ENCODE measurements at regions not wholly inside any gene's neighbourhood (a gene's known extent, or its start where the extent isn't known, plus 50 kb on each side); places are given as distances from the start of the nearest gene placed in this dataset.

DNA sequence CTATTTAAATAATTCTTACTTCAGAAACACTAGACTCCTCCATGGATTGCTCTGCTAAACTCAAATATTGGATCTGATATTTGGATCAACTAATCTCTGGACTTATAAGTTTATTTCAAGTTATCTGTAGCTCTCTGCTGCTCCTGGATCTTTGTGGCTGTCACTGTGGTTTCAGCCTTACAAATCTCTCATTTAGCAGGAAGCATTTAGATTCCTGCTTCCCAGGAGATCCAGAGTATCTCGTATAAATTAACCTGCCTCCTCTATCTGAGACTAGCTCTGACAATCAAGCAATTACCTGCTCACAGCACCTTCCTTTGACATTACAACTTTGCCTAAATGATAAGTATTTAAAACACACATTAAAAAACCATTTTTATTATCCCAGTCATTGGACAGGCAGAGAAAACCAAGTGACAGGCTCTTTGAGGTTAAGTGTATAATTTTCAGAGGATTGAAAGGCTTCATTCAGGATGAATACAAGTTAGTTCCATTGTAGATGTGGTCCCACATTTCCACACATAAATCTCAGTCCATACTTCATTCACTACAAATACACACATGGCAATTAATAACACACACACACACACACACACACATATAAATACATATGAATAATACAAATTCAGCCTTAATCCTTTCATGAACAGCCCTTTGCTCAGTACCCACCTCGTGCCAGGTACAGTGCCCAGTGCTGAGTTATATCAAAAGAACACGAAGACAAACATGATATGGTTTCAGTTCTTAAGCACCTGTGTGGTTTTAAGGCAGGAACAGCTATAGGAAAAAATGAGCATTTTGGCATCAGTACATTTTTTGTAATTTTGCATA, 55.5 kb upstream of the PLCB1 start:
- Histone ChIP-seq H3K27me3 (ENCODE audit: insufficient read depth, low read depth, low read length) (no peaks in the 10 kb centered on the region), H3K9me2 (ENCODE audit: insufficient read depth, low read length) (no peaks in the 10 kb centered on the region), H2AFZ (ENCODE audit: low read depth, low read length) (no peak overlapping the region), H3F3A (ENCODE audit: insufficient read depth, low read length, poor library complexity, severe bottlenecking) (peaks cover 5% of the 10 kb centered on the region), H3K4me2 (ENCODE audit: low read length) (peak overlapping the region; percentile 45), H3K9ac (ENCODE audit: low read length) (no peak overlapping the region), H4K20me1 (ENCODE audit: insufficient read depth) (no peaks in the 10 kb centered on the region), H3K4me3 (ENCODE audit: low read length) (no peak overlapping the region), H3K9me3 (ENCODE audit: low read length) (no peaks in the 10 kb centered on the region), H3K79me2 (replicated peaks; ENCODE audit: insufficient read depth, low read length) (no peaks in the 10 kb centered on the region), H3K36me3 (ENCODE audit: insufficient read depth, low read length) (no peaks in the 10 kb centered on the region), H3K27ac (ENCODE audit: low read length) (no peak overlapping the region)
- TF ChIP-seq TAF1 (IDR thresholded peaks at IDR 0.05; ENCODE audit: low read depth) (no peak), SMC3 (conservative IDR thresholded peaks at IDR 0.05; ENCODE audit: poor library complexity) (no peak), EZH2 (IDR thresholded peaks at IDR 0.05; ENCODE audit: borderline replicate concordance, insufficient read depth, low read length, poor library complexity, severe bottlenecking) (no peak), EP300 (conservative IDR thresholded peaks at IDR 0.05; ENCODE audit: poor library complexity, severe bottlenecking) (peak; percentile 91), MXI1 (conservative IDR thresholded peaks at IDR 0.05; ENCODE audit: poor library complexity, severe bottlenecking) (no peak), RAD21 (conservative IDR thresholded peaks at IDR 0.05) (peak; percentile 41), POLR2AphosphoS5 (IDR thresholded peaks at IDR 0.05) (peak; percentile 42)
- TF ChIP-seq, protein P1, sequence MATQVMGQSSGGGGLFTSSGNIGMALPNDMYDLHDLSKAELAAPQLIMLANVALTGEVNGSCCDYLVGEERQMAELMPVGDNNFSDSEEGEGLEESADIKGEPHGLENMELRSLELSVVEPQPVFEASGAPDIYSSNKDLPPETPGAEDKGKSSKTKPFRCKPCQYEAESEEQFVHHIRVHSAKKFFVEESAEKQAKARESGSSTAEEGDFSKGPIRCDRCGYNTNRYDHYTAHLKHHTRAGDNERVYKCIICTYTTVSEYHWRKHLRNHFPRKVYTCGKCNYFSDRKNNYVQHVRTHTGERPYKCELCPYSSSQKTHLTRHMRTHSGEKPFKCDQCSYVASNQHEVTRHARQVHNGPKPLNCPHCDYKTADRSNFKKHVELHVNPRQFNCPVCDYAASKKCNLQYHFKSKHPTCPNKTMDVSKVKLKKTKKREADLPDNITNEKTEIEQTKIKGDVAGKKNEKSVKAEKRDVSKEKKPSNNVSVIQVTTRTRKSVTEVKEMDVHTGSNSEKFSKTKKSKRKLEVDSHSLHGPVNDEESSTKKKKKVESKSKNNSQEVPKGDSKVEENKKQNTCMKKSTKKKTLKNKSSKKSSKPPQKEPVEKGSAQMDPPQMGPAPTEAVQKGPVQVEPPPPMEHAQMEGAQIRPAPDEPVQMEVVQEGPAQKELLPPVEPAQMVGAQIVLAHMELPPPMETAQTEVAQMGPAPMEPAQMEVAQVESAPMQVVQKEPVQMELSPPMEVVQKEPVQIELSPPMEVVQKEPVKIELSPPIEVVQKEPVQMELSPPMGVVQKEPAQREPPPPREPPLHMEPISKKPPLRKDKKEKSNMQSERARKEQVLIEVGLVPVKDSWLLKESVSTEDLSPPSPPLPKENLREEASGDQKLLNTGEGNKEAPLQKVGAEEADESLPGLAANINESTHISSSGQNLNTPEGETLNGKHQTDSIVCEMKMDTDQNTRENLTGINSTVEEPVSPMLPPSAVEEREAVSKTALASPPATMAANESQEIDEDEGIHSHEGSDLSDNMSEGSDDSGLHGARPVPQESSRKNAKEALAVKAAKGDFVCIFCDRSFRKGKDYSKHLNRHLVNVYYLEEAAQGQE (IDR thresholded peaks at IDR 0.05; ENCODE audit: borderline replicate concordance): peak; percentile 68
- TF ChIP-seq, protein P2, sequence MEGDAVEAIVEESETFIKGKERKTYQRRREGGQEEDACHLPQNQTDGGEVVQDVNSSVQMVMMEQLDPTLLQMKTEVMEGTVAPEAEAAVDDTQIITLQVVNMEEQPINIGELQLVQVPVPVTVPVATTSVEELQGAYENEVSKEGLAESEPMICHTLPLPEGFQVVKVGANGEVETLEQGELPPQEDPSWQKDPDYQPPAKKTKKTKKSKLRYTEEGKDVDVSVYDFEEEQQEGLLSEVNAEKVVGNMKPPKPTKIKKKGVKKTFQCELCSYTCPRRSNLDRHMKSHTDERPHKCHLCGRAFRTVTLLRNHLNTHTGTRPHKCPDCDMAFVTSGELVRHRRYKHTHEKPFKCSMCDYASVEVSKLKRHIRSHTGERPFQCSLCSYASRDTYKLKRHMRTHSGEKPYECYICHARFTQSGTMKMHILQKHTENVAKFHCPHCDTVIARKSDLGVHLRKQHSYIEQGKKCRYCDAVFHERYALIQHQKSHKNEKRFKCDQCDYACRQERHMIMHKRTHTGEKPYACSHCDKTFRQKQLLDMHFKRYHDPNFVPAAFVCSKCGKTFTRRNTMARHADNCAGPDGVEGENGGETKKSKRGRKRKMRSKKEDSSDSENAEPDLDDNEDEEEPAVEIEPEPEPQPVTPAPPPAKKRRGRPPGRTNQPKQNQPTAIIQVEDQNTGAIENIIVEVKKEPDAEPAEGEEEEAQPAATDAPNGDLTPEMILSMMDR (IDR thresholded peaks at IDR 0.05; ENCODE audit: poor library complexity, severe bottlenecking): peak; percentile 61

DNA sequence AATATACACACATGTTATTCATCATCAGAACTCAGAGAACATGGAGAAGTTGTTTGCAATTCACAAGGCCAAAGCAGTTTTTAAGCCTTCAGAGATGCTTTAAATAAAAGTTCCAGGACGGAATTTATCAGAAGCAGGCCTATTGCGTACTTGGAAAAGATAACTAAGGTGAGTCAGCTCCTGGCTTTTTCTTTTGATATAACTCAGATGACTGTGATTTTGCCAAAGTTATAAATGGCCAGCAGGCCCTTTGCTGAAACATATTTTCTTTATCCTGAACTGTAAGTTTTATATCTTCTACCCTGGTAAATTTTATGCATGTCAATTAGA, 55.0 kb upstream of the PLCB1 start:
- Histone ChIP-seq H4K20me1 (ENCODE audit: insufficient read depth) (no peaks in the 10 kb centered on the region), H3K9me2 (ENCODE audit: insufficient read depth, low read length) (no peaks in the 10 kb centered on the region), H3F3A (ENCODE audit: insufficient read depth, low read length, poor library complexity, severe bottlenecking) (peaks cover 5% of the 10 kb centered on the region), H3K4me2 (ENCODE audit: low read length) (no peak overlapping the region), H3K9me3 (ENCODE audit: low read length) (no peaks in the 10 kb centered on the region), H2AFZ (ENCODE audit: low read depth, low read length) (no peak overlapping the region), H3K9ac (ENCODE audit: low read length) (no peak overlapping the region), H3K27ac (ENCODE audit: low read length) (no peak overlapping the region), H3K79me2 (replicated peaks; ENCODE audit: insufficient read depth, low read length) (no peaks in the 10 kb centered on the region), H3K4me3 (ENCODE audit: low read length) (no peak overlapping the region), H3K27me3 (ENCODE audit: insufficient read depth, low read depth, low read length) (no peaks in the 10 kb centered on the region), H3K36me3 (ENCODE audit: insufficient read depth, low read length) (no peaks in the 10 kb centered on the region)
- TF ChIP-seq TAF1 (IDR thresholded peaks at IDR 0.05; ENCODE audit: low read depth) (no peak), EZH2 (IDR thresholded peaks at IDR 0.05; ENCODE audit: borderline replicate concordance, insufficient read depth, low read length, poor library complexity, severe bottlenecking) (no peak), RAD21 (conservative IDR thresholded peaks at IDR 0.05) (no peak), POLR2AphosphoS5 (IDR thresholded peaks at IDR 0.05) (no peak), EP300 (conservative IDR thresholded peaks at IDR 0.05; ENCODE audit: poor library complexity, severe bottlenecking) (no peak), SMC3 (conservative IDR thresholded peaks at IDR 0.05; ENCODE audit: poor library complexity) (no peak), MXI1 (conservative IDR thresholded peaks at IDR 0.05; ENCODE audit: poor library complexity, severe bottlenecking) (no peak)
- TF ChIP-seq, protein P2 (IDR thresholded peaks at IDR 0.05; ENCODE audit: poor library complexity, severe bottlenecking): no peak
- TF ChIP-seq, protein P1 (IDR thresholded peaks at IDR 0.05; ENCODE audit: borderline replicate concordance): no peak

Data from neural cell (in vitro differentiated cells).